DMS 273 treated with DMSO at 0.1 percent for 48 hours (cell line): ENCODE measurements at regions not wholly inside any gene's neighbourhood (a gene's known extent, or its start where the extent isn't known, plus 50 kb on each side); places are given as distances from the start of the nearest gene placed in this dataset.

Source experiments
- DNase-seq: peaks from one replicate; lab custom pipeline; 2025; lab: John Stamatoyannopoulos, UW

GRCh38 chr2:481388-481787 is 193.5 kb upstream of the ALKAL2 start:
- no peak for DNase-seq

GRCh38 chr2:479490-480176 is 191.7 kb upstream of the ALKAL2 start:
- DNase-seq: no peak

DNA sequence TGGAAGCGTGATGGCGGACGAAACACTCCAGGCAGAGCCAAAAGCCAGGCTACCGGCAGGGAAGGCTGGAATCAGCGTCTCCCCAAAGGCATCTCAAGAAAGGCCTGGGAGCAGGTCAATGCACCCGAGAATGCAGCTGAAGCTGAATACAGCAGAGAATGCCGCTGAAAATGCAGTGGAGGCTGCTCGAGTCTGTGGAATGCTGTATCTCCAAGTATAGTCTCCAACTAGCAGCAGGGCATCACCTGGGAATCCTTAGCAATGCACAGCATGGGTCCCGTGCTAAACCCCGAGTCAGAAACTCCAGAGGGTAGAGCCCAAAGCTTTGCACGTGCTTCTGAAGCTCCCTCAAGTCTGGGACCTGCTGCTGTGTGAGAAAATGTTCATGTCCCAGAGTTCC is 191.1 kb upstream of the ALKAL2 start:
- no peak for DNase-seq

DNA sequence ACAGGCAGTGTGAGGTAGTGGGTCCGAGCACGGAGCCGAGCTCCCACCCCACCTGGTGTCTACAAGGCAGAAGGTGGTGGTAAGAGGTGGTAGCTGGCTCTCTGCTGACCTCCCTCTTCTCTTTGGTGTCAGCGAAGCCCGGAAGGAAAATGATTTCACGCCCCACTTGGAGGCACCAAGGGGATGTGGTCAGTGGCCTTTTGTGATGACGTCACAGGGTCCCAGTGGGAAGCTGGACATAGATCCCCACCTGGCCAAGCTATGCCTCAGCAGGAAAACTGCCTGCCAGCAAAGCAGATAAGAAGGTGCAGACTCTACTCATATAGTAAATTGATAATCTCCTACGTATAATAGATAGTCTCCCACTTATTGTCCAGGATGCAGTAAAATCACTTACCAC is 183.7 kb upstream of the ALKAL2 start:
- no peak for DNase-seq

GRCh38 chr2:469514-469913 is 181.6 kb upstream of the ALKAL2 start:
- no peak for DNase-seq

GRCh38 chr2:468648-469336 is 180.9 kb upstream of the ALKAL2 start:
- no peak for DNase-seq

DNA sequence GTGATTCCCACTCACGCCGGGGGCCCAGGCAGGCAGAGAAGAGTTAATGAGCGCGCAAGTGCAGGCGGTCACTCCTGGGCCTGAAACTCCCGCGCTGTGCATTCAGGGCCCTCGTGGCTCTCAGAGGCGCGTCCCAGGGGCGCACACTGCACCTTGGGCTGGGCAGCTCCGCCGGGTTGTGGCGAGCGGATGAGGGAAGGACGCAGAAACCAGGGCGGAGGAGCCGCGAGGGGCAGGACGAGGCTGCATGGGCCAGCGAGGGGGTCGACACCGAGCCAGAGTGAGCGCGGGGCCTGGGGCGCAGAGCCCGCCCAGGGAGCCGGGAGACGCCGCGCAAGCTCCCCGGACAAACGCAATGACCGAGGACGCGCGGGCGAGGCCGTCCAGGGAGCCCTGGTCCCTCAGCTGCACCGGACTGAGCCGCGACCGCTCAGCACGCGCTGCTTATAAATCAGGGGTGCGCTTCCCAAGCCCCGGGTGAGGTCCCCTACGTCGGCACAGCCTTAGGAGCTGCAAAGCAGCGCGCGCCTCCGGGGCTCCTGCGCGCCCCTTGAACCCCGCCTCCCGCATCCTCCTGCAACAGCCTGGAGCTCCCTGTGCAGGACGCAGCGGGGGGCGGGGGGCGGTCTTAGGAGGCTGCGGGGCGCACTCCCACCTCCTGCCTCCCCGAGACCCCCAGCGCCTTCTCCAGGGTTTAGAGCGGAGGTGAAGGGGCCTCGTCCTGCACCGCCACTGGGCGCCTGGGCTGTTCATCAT is 180.2 kb upstream of the ALKAL2 start:
- no peak for DNase-seq

- no peak for DNase-seq
Observed at GRCh38 chr2:467543-467891, 179.6 kb upstream of the ALKAL2 start.

- no peak for DNase-seq
Observed at GRCh38 chr2:467101-467500, 179.2 kb upstream of the ALKAL2 start.

GRCh38 chr2:464562-465309 is 176.8 kb upstream of the ALKAL2 start:
- DNase-seq: no peak

- no peak for DNase-seq
Observed at GRCh38 chr2:460861-461260, 173.0 kb upstream of the ALKAL2 start.

DNA sequence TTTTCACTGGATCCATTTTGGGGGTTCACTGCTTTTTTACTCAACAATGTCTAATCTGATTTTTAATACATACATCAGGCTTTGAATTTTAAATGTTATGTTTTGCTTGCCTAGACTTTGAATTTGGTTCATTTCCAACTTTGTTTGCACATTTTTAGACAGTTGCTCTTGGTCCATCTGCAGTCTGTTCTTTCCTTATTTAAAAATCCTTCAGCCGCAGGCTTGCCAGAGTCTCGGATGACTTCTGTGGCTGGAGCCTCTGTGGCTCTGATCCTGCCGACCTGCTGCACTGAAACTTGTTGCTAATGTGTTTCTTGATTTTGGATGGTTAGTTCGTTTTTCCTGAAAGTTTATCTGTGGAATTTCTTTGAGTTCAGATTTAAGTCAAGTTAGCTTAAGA is 172.0 kb upstream of the ALKAL2 start:
- DNase-seq: no peak

GRCh38 chr2:458425-458815 is 170.5 kb upstream of the ALKAL2 start:
- no peak for DNase-seq

GRCh38 chr2:457792-458424 is 170.0 kb upstream of the ALKAL2 start:
- no peak for DNase-seq

DNA sequence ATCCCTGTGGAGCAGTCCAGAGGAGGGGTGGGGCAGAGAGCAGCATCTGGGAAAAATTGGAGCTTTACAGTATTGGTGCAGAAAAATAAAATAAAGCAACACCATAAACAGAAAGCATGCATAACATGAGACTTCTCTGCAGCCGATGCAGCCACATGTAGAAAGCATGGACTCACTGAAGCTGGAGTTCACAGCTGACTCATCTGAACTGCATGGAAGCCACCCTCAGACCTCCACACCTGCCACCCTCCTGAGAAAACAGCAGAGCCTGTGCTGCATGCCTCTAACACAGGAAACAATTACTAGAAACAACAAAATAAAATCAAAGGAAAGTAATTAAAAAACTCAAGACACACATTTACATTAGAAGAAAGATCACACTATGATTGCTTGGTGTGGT is 169.4 kb upstream of the ALKAL2 start:
- DNase-seq: no peak

GRCh38 chr2:455913-456312 is 168.0 kb upstream of the ALKAL2 start:
- no peak for DNase-seq

GRCh38 chr2:455015-455705 is 167.3 kb upstream of the ALKAL2 start:
- DNase-seq: no peak

DNA sequence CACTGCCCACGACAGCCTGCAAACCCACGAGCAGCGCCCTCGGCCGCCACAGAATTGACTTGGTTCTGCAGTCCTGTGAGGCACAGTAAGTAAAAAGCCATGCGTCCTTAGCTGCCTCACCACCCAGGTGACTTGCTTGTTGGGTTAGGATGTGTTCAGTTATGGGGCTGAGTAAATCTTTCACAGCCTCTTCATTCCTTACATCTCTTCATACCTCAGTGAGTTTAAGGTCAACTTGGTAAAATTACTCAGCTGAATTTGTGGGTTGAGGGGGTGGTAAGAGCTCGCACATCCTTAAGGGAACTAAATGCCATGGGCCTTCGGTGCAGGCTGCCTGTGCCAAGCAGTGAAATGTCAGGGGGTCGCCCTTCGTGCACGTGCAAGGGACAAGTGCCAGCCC is 165.2 kb upstream of the ALKAL2 start:
- no peak for DNase-seq

DNA sequence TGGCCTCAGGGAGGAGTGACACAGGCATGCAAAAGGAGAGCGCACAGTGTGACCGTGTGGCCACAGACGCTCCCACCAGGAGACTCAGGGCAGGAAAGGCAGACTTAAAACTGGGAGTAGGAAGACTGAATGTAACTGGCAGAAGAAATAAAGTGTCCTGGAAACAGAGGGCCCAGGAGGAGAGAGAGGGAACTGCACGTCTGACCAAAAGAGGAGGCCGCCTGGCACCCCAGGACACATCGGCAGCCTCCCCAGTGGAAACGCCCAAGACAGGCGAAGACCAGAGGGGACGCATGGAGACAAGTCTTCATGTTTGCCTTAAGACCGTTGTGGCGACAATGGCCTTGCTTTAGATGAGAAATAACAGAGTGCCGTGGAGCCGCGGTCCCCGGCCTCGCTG is 163.6 kb upstream of the ALKAL2 start:
- no peak for DNase-seq

DNA sequence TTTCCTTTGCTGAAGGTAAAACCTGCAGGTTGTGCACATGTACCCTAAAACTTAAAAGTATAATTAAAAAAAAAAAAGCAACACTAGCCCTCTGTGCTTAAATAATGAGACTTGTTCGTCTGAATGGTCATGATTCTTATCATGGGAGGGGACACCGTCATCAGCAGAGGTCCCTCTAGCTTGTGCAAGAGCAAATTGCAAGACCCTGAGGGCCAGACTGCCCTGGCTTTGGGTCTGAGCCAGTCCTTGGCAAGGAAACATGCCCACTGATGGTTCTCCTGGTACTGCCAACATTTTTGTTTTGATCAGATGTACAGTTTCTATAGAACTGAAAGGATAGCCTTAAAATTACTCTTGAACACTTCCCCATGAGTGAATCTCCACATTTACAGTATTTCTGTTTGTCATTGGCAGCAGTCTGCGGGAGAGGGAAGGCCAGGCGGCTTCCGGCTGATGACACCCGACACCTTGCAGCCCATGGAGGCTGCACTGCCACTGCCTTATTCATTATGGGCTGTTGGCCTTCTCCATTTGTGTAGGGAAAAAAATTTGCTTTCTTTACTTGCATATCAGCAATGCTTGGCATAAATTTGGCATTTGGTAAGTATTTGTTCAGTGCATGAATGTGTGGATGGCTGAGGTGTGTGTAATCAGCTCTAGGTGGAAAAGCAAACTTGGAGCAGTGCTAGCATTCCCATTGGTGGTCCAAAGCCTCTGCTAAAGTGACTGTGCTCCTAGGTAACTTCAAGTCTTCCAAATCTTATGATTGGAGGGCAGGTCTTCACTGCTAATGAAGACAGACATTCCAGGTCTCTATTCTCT is 161.6 kb upstream of the ALKAL2 start:
- DNase-seq: no peak
